H4 (cell line): ENCODE measurements at regions not wholly inside any gene's neighbourhood (a gene's known extent, or its start where the extent isn't known, plus 50 kb on each side); places are given as distances from the start of the nearest gene placed in this dataset.
"Not testable (repeated sequence)": the region's sequence is repeated elsewhere in the genome, so short reads cannot be mapped to it uniquely, and the experiment has no call there.

Source experiments
- DNase-seq: peaks from one replicate; pipeline ENCODE4 v3.0.0-alpha.2; 2015; ENCODE audit warnings: low spot score

GRCh38 chr13:16201202-16201601 lies 2980.4 kb downstream of the TUBA3C start:
- not testable (repeated sequence) for DNase-seq

DNA sequence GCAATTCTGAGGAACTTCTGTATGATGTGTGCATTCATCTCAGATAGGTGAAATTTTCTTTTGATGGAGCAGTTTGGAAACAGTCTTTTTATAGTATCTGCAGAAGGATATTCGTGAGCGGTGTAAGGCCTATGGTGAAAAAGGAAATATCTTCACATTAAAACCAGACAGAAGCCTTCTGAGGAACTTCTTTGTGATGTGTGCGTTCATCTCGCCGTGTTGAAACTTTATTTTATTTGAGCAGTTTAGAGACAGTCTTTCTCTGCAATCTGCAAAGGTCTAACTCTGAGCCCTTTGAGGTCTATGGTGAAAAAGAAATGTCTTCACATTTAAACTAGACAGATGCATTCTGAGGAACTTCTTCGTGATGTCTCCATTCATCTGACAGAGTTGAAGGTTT lies 3021.0 kb downstream of the TUBA3C start:
- DNase-seq, result not testable (repeated sequence)

GRCh38 chr13:16158958-16159357 lies 3022.7 kb downstream of the TUBA3C start:
- DNase-seq, result not testable (repeated sequence)

DNA sequence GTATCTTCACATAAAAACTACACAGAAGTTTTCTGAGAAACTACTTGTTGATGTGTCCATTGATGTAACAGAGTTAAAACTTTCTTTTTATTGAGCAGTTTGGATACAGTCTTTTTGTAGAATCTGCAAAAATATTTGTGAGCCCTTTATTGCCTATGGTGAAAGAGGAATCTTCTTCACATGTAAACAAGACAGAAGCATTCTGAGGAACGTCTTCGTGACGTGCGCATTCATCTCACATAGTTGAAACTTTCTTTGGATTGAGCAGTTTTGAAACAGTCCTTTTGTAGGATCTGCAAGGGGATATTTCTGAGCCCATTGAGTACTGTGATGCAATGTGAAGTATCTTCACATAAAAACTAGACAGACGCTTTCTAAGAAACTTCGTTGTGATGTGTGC lies 3023.6 kb downstream of the TUBA3C start:
- DNase-seq, result not testable (repeated sequence)

DNA sequence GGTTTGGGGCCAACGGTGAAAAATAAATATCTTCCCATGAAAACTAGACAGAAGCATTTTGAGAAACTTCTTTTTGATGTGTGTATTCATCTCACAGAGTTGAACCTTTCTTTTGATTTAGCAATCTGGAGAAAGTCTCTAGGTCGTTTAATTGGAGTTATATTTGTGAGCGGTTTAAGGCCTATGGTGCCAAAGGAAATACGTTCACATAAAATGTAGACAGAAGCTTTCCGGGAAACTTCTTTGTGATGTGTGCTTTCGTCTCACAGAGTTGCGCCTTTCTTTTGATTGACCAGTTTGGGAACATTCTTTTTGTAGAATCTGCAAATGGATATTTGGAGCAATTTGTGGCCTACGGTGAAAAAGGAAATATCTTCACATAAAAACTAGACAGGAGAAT lies 3028.8 kb downstream of the TUBA3C start:
- not testable (repeated sequence) for DNase-seq

- not testable (repeated sequence) for DNase-seq
Observed at GRCh38 chr13:16151296-16151695, 3030.3 kb downstream of the TUBA3C start.

- not testable (repeated sequence) for DNase-seq
Observed at GRCh38 chr13:16149415-16149814, 3032.2 kb downstream of the TUBA3C start.

- DNase-seq, result peak; percentile 14
Observed at GRCh38 chr13:16145652-16146051, 3036.0 kb downstream of the TUBA3C start.

GRCh38 chr13:16141361-16141760 lies 3040.3 kb downstream of the TUBA3C start:
- peak; percentile 16 for DNase-seq

DNA sequence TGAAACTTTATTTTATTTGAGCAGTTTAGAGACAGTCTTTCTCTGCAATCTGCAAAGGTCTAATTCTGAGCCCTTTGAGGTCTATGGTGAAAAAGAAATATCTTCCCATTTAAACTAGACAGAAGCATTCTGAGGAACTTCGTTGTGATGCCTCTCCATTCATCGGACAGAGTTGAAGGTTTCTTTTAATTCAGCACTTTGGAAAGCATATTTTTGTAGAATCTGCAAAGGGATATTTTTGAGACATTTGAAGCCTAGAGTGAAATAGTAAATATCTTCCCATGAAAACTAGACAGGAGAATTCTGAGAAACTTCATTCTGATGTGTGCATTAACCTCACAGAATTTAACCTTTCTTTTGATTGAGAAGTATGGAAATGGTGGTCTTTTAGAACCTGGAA lies 3044.8 kb downstream of the TUBA3C start:
- DNase-seq, result peak; percentile 11

DNA sequence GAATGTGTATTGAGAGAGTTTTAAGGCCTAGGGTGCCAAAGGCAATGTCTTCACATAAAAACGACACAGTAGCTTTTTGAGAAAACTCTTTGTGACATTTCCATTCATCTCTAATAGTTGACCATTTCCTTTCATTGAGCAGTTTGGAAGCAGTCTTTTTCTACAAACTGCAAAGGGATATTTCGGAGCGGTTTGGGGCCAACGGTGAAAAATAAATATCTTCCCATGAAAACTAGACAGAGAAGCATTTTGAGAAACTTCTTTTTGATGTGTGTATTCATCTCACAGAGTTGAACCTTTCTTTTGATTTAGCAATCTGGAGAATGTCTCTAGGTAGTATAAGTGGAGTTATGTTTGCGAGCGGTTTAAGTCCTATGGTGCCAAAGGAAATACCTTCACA lies 3052.9 kb downstream of the TUBA3C start:
- DNase-seq, result not testable (repeated sequence)

DNA sequence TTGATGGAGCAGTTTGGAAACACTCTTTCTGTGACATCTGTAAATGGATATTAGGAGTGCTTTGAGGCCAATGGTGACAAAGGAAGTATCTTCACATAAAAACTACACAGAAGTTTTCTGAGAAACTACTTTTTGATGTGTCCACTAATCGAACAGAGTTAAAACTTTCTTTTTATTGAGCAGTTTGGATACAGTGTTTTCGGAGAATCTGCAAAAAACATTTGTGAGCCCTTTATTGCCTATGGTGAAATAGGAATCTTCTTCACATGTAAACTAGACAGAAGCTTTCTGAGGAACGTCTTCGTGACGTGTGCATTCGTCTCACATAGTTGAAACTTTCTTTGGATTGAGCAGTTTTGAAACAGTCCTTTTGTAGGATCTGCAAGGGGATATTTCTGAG lies 3068.2 kb downstream of the TUBA3C start:
- DNase-seq, result peak; percentile 3
